Thyroid gland (tissue), 4 donors: ENCODE measurements at regions not wholly inside any gene's neighbourhood (a gene's known extent, or its start where the extent isn't known, plus 50 kb on each side); places are given as distances from the start of the nearest gene placed in this dataset.

ENCODE experiments used
- CTCF ChIP-seq, 6 experiments: fragments of 200-600 bp in 3 of 6; fragments of 450-650 bp in 3 of 6; sonication (generic) in 3 of 6; IDR thresholded peaks; one replicate each; pipeline ENCODE4 v1.5.1; 2016 to 2019; ENCODE audit warnings: antibody characterized with exemption in 6 of 6, mild to moderate bottlenecking in 2 of 6, inconsistent platforms in 1 of 6, moderate library complexity in 1 of 6
- POLR2A ChIP-seq, 2 donors: fragments of 450-650 bp; IDR thresholded peaks; one replicate each; pipeline ENCODE4 v1.6.1; 2017; ENCODE audit warnings: antibody characterized with exemption in 2 of 2, mild to moderate bottlenecking in 2 of 2, moderate library complexity in 1 of 2

- TF ChIP-seq POLR2A (IDR thresholded peaks at IDR 0.05) = no peak
- no peak for TF ChIP-seq CTCF (IDR thresholded peaks at IDR 0.05)
These were observed 393.1 kb upstream of the PIK3C3 start for GRCh38 chr18:41561961-41562360.
